H9 (cell line): ENCODE measurements at regions not wholly inside any gene's neighbourhood (a gene's known extent, or its start where the extent isn't known, plus 50 kb on each side); places are given as distances from the start of the nearest gene placed in this dataset.

Experiments
- DNase-seq: peaks from one replicate; pipeline ENCODE4 v3.0.0-alpha.2; 2017
- H2AFZ ChIP-seq: one replicate; pipeline ENCODE4 v1.6.1; 2013; ENCODE audit warnings: mild to moderate bottlenecking, low read length, control low read depth, moderate library complexity
- H2AK5ac ChIP-seq: 2 replicates; pipeline ENCODE4 v1.6.1; 2013; ENCODE audit warnings: low read length, control low read depth, mixed read lengths; ENCODE audit not compliant: insufficient read length
- H2BK120ac ChIP-seq: one replicate; pipeline ENCODE4 v1.6.1; 2013; ENCODE audit warnings: low read depth, mild to moderate bottlenecking, low read length, control low read depth, inconsistent platforms; ENCODE audit not compliant: poor library complexity, severe bottlenecking
- H2BK12ac ChIP-seq: 2 replicates; pipeline ENCODE4 v1.6.1; 2013; ENCODE audit warnings: low read length, control low read depth, mixed read lengths, low read depth; ENCODE audit not compliant: insufficient read length
- H2BK15ac ChIP-seq: 2 replicates; pipeline ENCODE4 v1.6.1; 2013; ENCODE audit warnings: low read depth, low read length, control low read depth
- H2BK20ac ChIP-seq: one replicate; pipeline ENCODE4 v1.6.1; 2013; ENCODE audit warnings: low read depth, mild to moderate bottlenecking, low read length, control low read depth, inconsistent platforms; ENCODE audit not compliant: poor library complexity, severe bottlenecking
- H2BK5ac ChIP-seq: 2 replicates; pipeline ENCODE4 v1.6.1; 2013; ENCODE audit warnings: low read length, control low read depth, mixed read lengths; ENCODE audit not compliant: insufficient read length
- H3K14ac ChIP-seq: 2 replicates; pipeline ENCODE4 v1.6.1; 2013; ENCODE audit warnings: low read length, control low read depth; ENCODE audit not compliant: insufficient read depth
- H3K18ac ChIP-seq: 2 replicates; pipeline ENCODE4 v1.6.1; 2013; ENCODE audit warnings: low read depth, mild to moderate bottlenecking, mixed read lengths, low read length, control low read depth; ENCODE audit not compliant: insufficient read length
- H3K23ac ChIP-seq: 2 replicates; pipeline ENCODE4 v1.6.1; 2013; ENCODE audit warnings: low read length, control low read depth, mixed read lengths, low read depth; ENCODE audit not compliant: insufficient read length
- H3K23me2 ChIP-seq: 2 replicates; pipeline ENCODE4 v1.6.1; 2013; ENCODE audit warnings: low read depth, mild to moderate bottlenecking, mixed read lengths, low read length, control low read depth; ENCODE audit not compliant: insufficient read length, poor library complexity, severe bottlenecking
- H3K27ac ChIP-seq: 2 replicates; pipeline ENCODE4 v1.5.1; 2013; ENCODE audit warnings: low read length, control low read depth, mixed read lengths, low read depth; ENCODE audit not compliant: insufficient read length
- H3K27me3 ChIP-seq: 2 replicates; pipeline ENCODE4 v1.6.1; 2013; ENCODE audit warnings: low read length, control low read depth, inconsistent platforms; ENCODE audit not compliant: insufficient read depth
- H3K4ac ChIP-seq: 2 replicates; pipeline ENCODE4 v1.6.1; 2013; ENCODE audit warnings: low read depth, mild to moderate bottlenecking, control low read depth, inconsistent platforms, low read length, moderate library complexity
- H3K4me1 ChIP-seq: 2 replicates; pipeline ENCODE4 v1.6.1; 2013; ENCODE audit warnings: low read length, control low read depth, inconsistent platforms; ENCODE audit not compliant: insufficient read depth
- H3K4me2 ChIP-seq: 2 replicates; pipeline ENCODE4 v1.6.1; 2013; ENCODE audit warnings: low read length, control low read depth, mixed read lengths; ENCODE audit not compliant: insufficient read length, insufficient read depth
- H3K56ac ChIP-seq: 2 replicates; pipeline ENCODE4 v1.6.1; 2013; ENCODE audit warnings: low read depth, mild to moderate bottlenecking, mixed read lengths, low read length, control low read depth; ENCODE audit not compliant: insufficient read length
- H3K79me1 ChIP-seq: 2 replicates; pipeline ENCODE4 v1.6.1; 2013; ENCODE audit warnings: low read depth, mild to moderate bottlenecking, moderate library complexity, low read length, control low read depth, inconsistent platforms; ENCODE audit not compliant: insufficient read depth, poor library complexity, severe bottlenecking
- H3K79me2 ChIP-seq: 2 replicates; pipeline ENCODE4 v1.6.1; 2013; ENCODE audit warnings: low read length, control low read depth, inconsistent platforms; ENCODE audit not compliant: insufficient read depth
- H3K9ac ChIP-seq: 2 replicates; pipeline ENCODE4 v1.6.1; 2013; ENCODE audit warnings: low read length, control low read depth, mixed read lengths; ENCODE audit not compliant: insufficient read length; ENCODE audit errors: extremely low read depth
- H3K9me3 ChIP-seq: one replicate; pipeline ENCODE4 v1.6.1; 2013; ENCODE audit warnings: low read depth, low read length, inconsistent platforms; ENCODE audit not compliant: control insufficient read depth
- H3T11ph ChIP-seq: one replicate; pipeline ENCODE4 v1.6.1; 2013; ENCODE audit warnings: mild to moderate bottlenecking, low read length, control low read depth, inconsistent platforms
- H4K20me1 ChIP-seq: one replicate; pipeline ENCODE4 v1.6.1; 2013; ENCODE audit not compliant: control insufficient read depth, insufficient read length, insufficient read depth
- H4K5ac ChIP-seq: 2 replicates; pipeline ENCODE4 v1.6.1; 2013; ENCODE audit warnings: low read depth, mild to moderate bottlenecking, mixed read lengths, low read length, control low read depth; ENCODE audit not compliant: insufficient read length
- H4K8ac ChIP-seq: replicated peaks from 2 replicates; pipeline ENCODE4 v1.6.1; 2013; ENCODE audit warnings: low read length, control low read depth, mixed read lengths, low read depth; ENCODE audit not compliant: insufficient read length
- H4K91ac ChIP-seq: 2 replicates; pipeline ENCODE4 v1.6.1; 2013; ENCODE audit warnings: low read depth, mild to moderate bottlenecking, moderate library complexity, mixed read lengths, low read length, control low read depth; ENCODE audit not compliant: insufficient read length
- H3K27ac Mint-ChIP-seq, 3 experiments: 2 replicates in 2 of 3; 3 replicates in 1 of 3; pipeline ENCODE4 v1.8.0; 2020 to 2021; ENCODE audit warnings: mixed read lengths in 3 of 3, mild to moderate bottlenecking in 1 of 3, moderate library complexity in 1 of 3
- H3K27me3 Mint-ChIP-seq: 2 replicates; pipeline ENCODE4 v1.8.0; 2021; ENCODE audit warnings: low read depth, mild to moderate bottlenecking, moderate library complexity, mixed read lengths
- H3K36me3 Mint-ChIP-seq, 3 experiments: 2 replicates in 2 of 3; 3 replicates in 1 of 3; pipeline ENCODE4 v1.8.0; 2020 to 2021; ENCODE audit warnings: low read depth in 3 of 3, mixed read lengths in 3 of 3; ENCODE audit not compliant: insufficient read depth in 1 of 3
- H3K4me1 Mint-ChIP-seq, 2 experiments: 2 replicates each; pipeline ENCODE4 v1.8.0; 2020; ENCODE audit warnings: mixed read lengths in 2 of 2
- H3K4me3 Mint-ChIP-seq, 2 experiments: 2 replicates in 1 of 2; 3 replicates in 1 of 2; pipeline ENCODE4 v1.8.0; 2020 to 2021; ENCODE audit warnings: mild to moderate bottlenecking in 2 of 2, mixed read lengths in 2 of 2, moderate library complexity in 1 of 2
- H3K9me3 Mint-ChIP-seq, 2 experiments: 2 replicates in 1 of 2; 3 replicates in 1 of 2; pipeline ENCODE4 v1.8.0; 2020; ENCODE audit warnings: mild to moderate bottlenecking in 2 of 2, mixed read lengths in 2 of 2, moderate library complexity in 1 of 2
- WGBS: extraction: QIAGEN DNeasy Blood & Tissue Kit; methylation state at CpG from one replicate; pipeline ENCODE4 v1.1.7; 2013; ENCODE audit warnings: missing lambda C conversion rate, low lambda C conversion rate, mixed read lengths; ENCODE audit not compliant: insufficient read length; ENCODE audit errors: extremely low coverage; 5-methylcytosine and 5-hydroxymethylcytosine counted together
- TF ChIP-seq, protein P1 (sequence below): fragments of 200-600 bp; sonication (generic); conservative IDR thresholded peaks from 3 replicates; pipeline ENCODE4 v1.8.0; 2021; ENCODE audit warnings: antibody characterized with exemption, mild to moderate bottlenecking

DNA sequence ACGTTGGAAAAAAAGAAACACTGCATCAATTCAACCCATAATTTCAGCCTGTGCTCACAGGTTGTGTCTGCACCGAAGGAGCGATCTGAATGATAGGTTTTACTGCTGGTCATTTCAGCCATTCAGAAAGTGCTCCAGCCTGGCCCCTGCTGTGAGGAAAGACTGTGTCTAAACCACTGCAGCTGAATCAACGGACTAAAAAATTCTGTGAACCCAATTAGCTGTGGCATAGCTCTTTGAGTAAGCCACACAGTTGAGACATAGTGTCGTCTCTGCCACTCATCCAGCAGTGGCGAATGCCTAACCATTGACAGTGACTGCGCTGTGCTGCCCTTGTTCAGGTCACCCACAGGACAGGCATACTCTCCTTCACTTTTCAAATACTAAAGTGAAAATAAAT is 179.8 kb downstream of the COG6 start:
- Histone ChIP-seq H2BK5ac (no peak overlapping the region), H4K20me1 (no peaks in the 10 kb centered on the region), H3K56ac (no peak overlapping the region), H3K4me1 (no peaks in the 10 kb centered on the region; the same call in 1 of the 2 replicates), H3K4me2 (no peak overlapping the region), H3K23me2 (no peaks in the 10 kb centered on the region), H3K79me2 (no peaks in the 10 kb centered on the region), H4K91ac (no peak overlapping the region), H3K18ac (peak overlapping the region; percentile 67), H3K4ac (no peak overlapping the region), H3K14ac (no peak overlapping the region), H2AFZ (no peak overlapping the region), H3K23ac (no peak overlapping the region), H3T11ph (no peak overlapping the region), H2BK12ac (no peak overlapping the region), H4K8ac (no peak overlapping the region), H2AK5ac (no peak overlapping the region), H3K79me1 (no peaks in the 10 kb centered on the region), H3K9ac (no peak overlapping the region), H2BK20ac (no peak overlapping the region), H2BK120ac (no peak overlapping the region), H2BK15ac (no peak overlapping the region), H3K27ac (no peak overlapping the region), H3K9me3 (no peaks in the 10 kb centered on the region), H4K5ac (no peak overlapping the region), H3K27me3 (no peaks in the 10 kb centered on the region)
- no peaks in the 10 kb centered on the region for H3K36me3 Mint-ChIP-seq
- no peaks in the 10 kb centered on the region for H3K27me3 Mint-ChIP-seq
- TF ChIP-seq, protein P1, sequence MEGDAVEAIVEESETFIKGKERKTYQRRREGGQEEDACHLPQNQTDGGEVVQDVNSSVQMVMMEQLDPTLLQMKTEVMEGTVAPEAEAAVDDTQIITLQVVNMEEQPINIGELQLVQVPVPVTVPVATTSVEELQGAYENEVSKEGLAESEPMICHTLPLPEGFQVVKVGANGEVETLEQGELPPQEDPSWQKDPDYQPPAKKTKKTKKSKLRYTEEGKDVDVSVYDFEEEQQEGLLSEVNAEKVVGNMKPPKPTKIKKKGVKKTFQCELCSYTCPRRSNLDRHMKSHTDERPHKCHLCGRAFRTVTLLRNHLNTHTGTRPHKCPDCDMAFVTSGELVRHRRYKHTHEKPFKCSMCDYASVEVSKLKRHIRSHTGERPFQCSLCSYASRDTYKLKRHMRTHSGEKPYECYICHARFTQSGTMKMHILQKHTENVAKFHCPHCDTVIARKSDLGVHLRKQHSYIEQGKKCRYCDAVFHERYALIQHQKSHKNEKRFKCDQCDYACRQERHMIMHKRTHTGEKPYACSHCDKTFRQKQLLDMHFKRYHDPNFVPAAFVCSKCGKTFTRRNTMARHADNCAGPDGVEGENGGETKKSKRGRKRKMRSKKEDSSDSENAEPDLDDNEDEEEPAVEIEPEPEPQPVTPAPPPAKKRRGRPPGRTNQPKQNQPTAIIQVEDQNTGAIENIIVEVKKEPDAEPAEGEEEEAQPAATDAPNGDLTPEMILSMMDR: no peak
- H3K4me3 Mint-ChIP-seq: no peak overlapping the region
- no peak overlapping the region for H3K27ac Mint-ChIP-seq
- peaks cover 6 to 13% of the 10 kb centered on the region in 2 experiments for H3K4me1 Mint-ChIP-seq
- H3K9me3 Mint-ChIP-seq: no peaks in the 10 kb centered on the region
- WGBS: no CpG with 5 or more reads among the region's 7 CpGs
- no peak for DNase-seq
